NT2/D1 (cell line): ENCODE measurements at regions not wholly inside any gene's neighbourhood (a gene's known extent, or its start where the extent isn't known, plus 50 kb on each side); places are given as distances from the start of the nearest gene placed in this dataset.

Experiments used
- DNase-seq: peaks from one replicate; pipeline ENCODE4 v3.0.0-alpha.2; 2011; ENCODE audit warnings: low read depth, low spot score
- H3K27me3 ChIP-seq: 2 replicates; pipeline ENCODE4 v1.6.0; 2011; ENCODE audit warnings: mild to moderate bottlenecking; ENCODE audit not compliant: insufficient read length, insufficient read depth
- H3K36me3 ChIP-seq: 2 replicates; pipeline ENCODE4 v1.6.1; 2011; ENCODE audit warnings: mild to moderate bottlenecking, low read length, mixed read lengths; ENCODE audit not compliant: insufficient read depth, insufficient read length
- H3K4me1 ChIP-seq: 2 replicates; pipeline ENCODE4 v1.5.1; 2011; ENCODE audit not compliant: insufficient read depth, insufficient read length
- H3K4me3 ChIP-seq: 2 replicates; pipeline ENCODE4 v1.5.1; 2011; ENCODE audit warnings: low read depth; ENCODE audit not compliant: insufficient read length
- H3K9ac ChIP-seq: 2 replicates; pipeline ENCODE4 v1.6.0; 2011; ENCODE audit warnings: low read depth; ENCODE audit not compliant: insufficient read length
- H3K9me3 ChIP-seq: 2 replicates; pipeline ENCODE4 v1.5.1; 2011; ENCODE audit warnings: mild to moderate bottlenecking, low read length; ENCODE audit not compliant: insufficient read depth
- SUZ12 ChIP-seq: IDR thresholded peaks from 2 replicates; pipeline ENCODE4 v1.6.1; 2011; ENCODE audit not compliant: insufficient read length, insufficient read depth; ENCODE audit errors: extremely low read depth
- YY1 ChIP-seq: IDR thresholded peaks from 2 replicates; pipeline ENCODE4 v1.6.1; 2011; ENCODE audit not compliant: insufficient read length, insufficient read depth
- ZNF274 ChIP-seq: IDR thresholded peaks from 2 replicates; pipeline ENCODE4 v1.6.1; 2011; ENCODE audit warnings: mild to moderate bottlenecking, low read depth, low read length

GRCh38 chr9:18118268-18118667 lies 355.7 kb upstream of the ADAMTSL1 start:
- TF ChIP-seq SUZ12: no peak
- no peak for TF ChIP-seq ZNF274
- no peak for TF ChIP-seq YY1
- no peaks in the 10 kb centered on the region for H3K27me3 ChIP-seq
- H3K36me3 ChIP-seq: no peaks in the 10 kb centered on the region
- H3K4me1 ChIP-seq: no peaks in the 10 kb centered on the region
- no peak overlapping the region for H3K4me3 ChIP-seq
- H3K9ac ChIP-seq: no peak overlapping the region
- no peaks in the 10 kb centered on the region for H3K9me3 ChIP-seq
- DNase-seq: no peak

DNA sequence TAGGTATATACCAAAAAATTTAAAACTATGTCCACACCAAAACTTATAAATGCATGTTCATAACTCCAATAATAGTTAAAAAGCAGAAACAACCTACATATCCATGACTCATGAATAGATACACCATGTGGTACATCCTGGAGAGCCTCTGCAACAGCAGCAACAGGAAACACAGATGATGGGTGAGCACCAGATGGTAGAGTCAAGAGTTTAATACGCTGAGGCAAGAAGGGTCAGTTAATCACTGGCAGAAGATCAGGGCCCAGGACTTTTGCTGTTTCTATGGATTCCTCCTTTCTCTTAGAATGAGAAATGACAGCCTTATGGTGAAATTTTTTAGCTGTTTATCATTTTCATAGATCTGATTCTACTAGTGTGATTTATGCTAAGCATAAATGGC lies 351.8 kb upstream of the ADAMTSL1 start:
- DNase-seq: no peak
- Histone ChIP-seq H3K36me3 (no peaks in the 10 kb centered on the region), H3K4me3 (no peak overlapping the region), H3K9me3 (no peaks in the 10 kb centered on the region), H3K4me1 (no peaks in the 10 kb centered on the region), H3K9ac (no peak overlapping the region), H3K27me3 (no peaks in the 10 kb centered on the region)
- TF ChIP-seq ZNF274 (no peak), YY1 (no peak), SUZ12 (no peak)

DNA sequence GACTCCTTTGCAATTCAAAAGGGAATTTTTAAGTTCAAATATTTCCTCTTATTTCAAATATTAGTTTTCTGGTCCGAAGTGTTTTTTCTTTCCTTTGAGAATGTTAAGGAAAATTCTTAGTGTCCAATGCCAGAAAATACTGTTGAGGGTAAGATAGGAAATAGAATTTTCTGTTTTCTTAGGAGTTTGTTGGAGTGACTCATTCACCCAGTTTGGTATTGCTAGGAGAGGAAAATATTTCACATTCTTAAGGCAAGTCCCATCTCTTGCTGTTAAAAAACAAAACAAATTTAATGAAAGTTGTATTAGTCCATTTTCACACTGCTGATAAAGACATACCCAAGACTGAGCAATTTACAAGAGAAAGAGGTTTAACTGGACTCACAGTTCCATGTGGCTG lies 349.2 kb upstream of the ADAMTSL1 start:
- no peaks in the 10 kb centered on the region for H3K9me3 ChIP-seq
- TF ChIP-seq ZNF274 (no peak), YY1 (no peak), SUZ12 (no peak)

GRCh38 chr9:18126831-18127498 lies 347.0 kb upstream of the ADAMTSL1 start:
- no peak for TF ChIP-seq SUZ12
- no peak for TF ChIP-seq YY1
- no peak for TF ChIP-seq ZNF274
- Histone ChIP-seq H3K4me3 (no peak overlapping the region), H3K9ac (no peak overlapping the region), H3K27me3 (no peaks in the 10 kb centered on the region), H3K36me3 (no peaks in the 10 kb centered on the region), H3K9me3 (no peaks in the 10 kb centered on the region), H3K4me1 (peaks cover 4% of the 10 kb centered on the region)
- no peak for DNase-seq

More for the DNA sequence above, 349.2 kb upstream of the ADAMTSL1 start:
- no peaks in the 10 kb centered on the region for H3K36me3 ChIP-seq
- H3K27me3 ChIP-seq: no peaks in the 10 kb centered on the region
- H3K9ac ChIP-seq: no peak overlapping the region
- H3K4me1 ChIP-seq: peaks cover 2% of the 10 kb centered on the region
- no peak for DNase-seq
- no peak overlapping the region for H3K4me3 ChIP-seq

DNA sequence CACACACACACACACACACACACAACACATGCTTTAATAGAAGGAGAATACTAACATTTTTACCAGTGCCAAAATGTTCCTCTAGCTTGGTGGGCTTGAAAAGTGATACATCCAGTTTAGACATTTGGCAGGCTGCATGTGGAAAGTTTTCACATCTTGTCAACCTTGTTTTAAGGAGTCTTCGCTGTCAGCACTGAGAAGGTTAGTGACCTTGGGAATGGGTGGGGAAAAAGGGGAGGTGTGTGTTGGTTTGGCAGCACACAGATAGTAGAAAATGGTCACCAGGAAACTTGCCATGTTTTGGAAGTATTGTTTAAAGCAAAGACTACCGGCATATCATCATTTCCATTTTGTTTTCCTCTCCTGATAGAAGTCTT lies 346.5 kb upstream of the ADAMTSL1 start:
- Histone ChIP-seq H3K36me3 (no peaks in the 10 kb centered on the region), H3K27me3 (no peaks in the 10 kb centered on the region), H3K4me1 (peaks cover 4% of the 10 kb centered on the region), H3K4me3 (no peak overlapping the region), H3K9me3 (no peaks in the 10 kb centered on the region), H3K9ac (no peak overlapping the region)
- no peak for TF ChIP-seq ZNF274
- TF ChIP-seq YY1: no peak
- no peak for TF ChIP-seq SUZ12
- no peak for DNase-seq

DNA sequence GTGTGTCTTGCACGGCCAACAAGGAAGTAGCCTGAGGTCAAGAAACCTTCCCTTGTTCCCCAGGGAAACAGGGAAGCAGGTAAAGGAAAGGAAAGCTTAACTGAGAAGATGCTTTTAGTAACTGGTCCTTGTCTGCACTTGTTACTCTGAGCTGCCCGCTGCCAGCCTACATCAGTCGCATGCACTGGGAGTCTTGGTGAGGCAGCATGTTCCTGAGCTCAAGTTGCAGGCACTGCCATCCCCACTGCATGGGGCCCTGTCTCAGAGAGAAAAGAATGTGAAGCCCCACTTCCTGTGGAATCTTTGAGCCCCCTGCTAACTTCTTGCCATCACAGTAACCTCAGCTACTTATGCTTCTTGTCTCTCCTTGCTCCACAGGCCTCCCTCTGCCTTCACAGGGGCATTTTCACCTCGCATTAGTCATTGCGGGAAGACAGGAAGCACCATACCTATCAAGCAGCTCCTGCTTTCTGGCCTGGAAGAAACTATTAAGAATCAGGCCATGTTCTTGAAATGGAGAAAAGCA lies 344.1 kb upstream of the ADAMTSL1 start:
- TF ChIP-seq ZNF274: no peak
- TF ChIP-seq YY1: no peak
- no peak for TF ChIP-seq SUZ12
- Histone ChIP-seq H3K9ac (no peak overlapping the region), H3K9me3 (no peaks in the 10 kb centered on the region), H3K36me3 (no peaks in the 10 kb centered on the region), H3K4me3 (no peak overlapping the region), H3K4me1 (peaks cover 4% of the 10 kb centered on the region), H3K27me3 (no peaks in the 10 kb centered on the region)
- no peak for DNase-seq

GRCh38 chr9:18136354-18136994 lies 337.5 kb upstream of the ADAMTSL1 start:
- no peak for DNase-seq
- Histone ChIP-seq H3K36me3 (no peaks in the 10 kb centered on the region), H3K4me3 (no peak overlapping the region), H3K9me3 (no peaks in the 10 kb centered on the region), H3K27me3 (no peaks in the 10 kb centered on the region), H3K9ac (no peak overlapping the region), H3K4me1 (no peaks in the 10 kb centered on the region)
- no peak for TF ChIP-seq ZNF274
- TF ChIP-seq YY1: no peak
- TF ChIP-seq SUZ12: no peak
